ENCODE measurements at regions not wholly inside any gene's neighbourhood (a gene's known extent, or its start where the extent isn't known, plus 50 kb on each side); places are given as distances from the start of the nearest gene placed in this dataset.
A peak's percentile ranks its signal among the peaks of the same experiment; 100 is the strongest.

GRCh38 chr7:125599387-125599786, 669.8 kb upstream of the POT1 start:
- DNase-seq (ENCODE audit: low read depth in 2 of 3, low spot score in 2 of 3): no peak

DNA sequence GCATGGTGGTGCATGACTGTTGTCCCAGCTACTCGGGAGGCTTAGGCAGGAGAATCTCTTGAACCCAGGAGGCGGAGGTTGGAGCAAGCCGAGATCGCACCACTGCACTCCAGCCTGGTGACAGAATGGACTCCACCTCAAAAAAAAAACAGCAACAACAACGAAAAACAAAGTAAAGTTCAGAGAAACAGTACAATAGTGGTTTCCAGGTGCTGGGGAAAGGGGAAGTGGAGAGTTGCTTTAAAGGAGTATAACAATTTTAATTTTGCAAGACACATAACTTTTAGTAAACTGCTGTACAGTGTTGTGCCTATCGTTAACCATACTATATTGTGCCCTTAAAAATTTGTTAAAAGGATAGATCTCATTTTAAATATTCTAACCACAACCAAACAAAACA, 662.7 kb upstream of the POT1 start:
- DNase-seq (ENCODE audit: low read depth in 2 of 3, low spot score in 2 of 3): peak in 1 of 3 donors; percentile 42

DNA sequence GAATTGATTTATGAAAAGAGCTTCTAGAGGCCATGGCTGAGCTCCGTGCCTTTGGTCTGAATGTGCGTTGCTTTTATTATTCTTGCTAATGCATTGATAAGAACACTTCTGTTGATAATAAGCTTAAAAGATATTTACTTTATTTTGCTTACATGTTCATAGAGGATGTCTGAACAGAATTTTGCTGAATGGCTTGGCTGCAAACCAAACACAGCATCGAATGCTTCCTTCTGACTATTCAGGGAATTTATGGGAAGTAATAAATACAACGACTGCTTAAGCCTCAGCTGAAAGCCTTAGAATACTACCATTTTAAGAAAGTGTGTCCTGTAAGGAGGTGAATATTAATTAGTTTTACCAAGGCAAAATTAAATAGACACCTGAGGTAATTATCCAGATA, 643.5 kb upstream of the POT1 start:
- no peak for DNase-seq (ENCODE audit: low read depth in 2 of 3, low spot score in 2 of 3)

DNA sequence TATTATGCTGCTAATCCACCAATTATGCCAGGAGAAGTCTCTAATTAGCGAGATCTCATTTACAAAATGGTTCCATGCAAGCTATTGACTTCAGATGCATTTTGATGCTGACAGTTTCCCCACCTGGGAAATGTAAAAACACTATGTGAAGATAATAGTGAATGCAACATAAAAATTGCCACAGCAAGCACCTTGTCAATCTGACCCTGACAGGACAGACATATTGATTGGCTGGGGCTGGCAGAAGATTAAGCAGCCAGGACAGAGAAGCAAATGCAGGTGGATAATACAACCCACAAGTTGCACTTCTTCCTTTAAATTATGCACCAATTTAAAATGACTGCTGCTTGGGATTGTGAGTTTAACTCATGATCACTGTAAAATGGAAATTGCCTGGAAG, 642.8 kb upstream of the POT1 start:
- no peak for DNase-seq (ENCODE audit: low read depth in 2 of 3, low spot score in 2 of 3)

- DNase-seq (ENCODE audit: low read depth in 2 of 3, low spot score in 2 of 3): no peak
Observed at GRCh38 chr7:125568799-125569198, 639.2 kb upstream of the POT1 start.

- DNase-seq (ENCODE audit: low read depth in 2 of 3, low spot score in 2 of 3): no peak
Observed at GRCh38 chr7:125567686-125568085, 638.1 kb upstream of the POT1 start.

DNA sequence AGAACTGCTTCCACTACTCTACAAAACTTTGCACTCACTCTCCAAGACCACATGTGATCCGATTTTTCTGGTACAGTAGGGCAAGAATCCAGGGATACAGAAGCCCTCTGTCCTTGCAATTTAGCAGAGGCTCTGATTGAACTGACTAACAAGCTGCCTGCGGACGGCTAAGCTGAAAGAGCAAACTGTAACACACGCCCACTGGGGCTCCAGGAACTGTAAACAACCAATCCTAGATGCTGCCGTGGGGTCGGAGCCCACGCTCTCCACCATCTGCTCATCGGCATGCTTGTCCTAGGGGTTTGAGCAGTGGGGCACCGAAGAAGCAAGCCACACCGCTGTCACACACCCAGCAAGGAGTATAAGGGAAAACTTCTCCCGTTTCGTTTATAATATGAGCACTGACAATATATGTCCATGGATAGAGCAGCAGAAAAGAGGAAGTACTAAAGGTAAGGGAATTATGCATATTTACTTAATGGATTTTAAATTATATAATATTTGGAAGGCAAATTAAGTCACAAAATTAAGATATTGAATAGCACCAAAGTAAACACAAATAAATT, 634.4 kb upstream of the POT1 start:
- DNase-seq (ENCODE audit: low read depth in 2 of 3, low spot score in 2 of 3): no peak

- no peak for DNase-seq (ENCODE audit: low read depth in 2 of 3, low spot score in 2 of 3)
Observed at GRCh38 chr7:125563557-125563956, 633.9 kb upstream of the POT1 start.

DNA sequence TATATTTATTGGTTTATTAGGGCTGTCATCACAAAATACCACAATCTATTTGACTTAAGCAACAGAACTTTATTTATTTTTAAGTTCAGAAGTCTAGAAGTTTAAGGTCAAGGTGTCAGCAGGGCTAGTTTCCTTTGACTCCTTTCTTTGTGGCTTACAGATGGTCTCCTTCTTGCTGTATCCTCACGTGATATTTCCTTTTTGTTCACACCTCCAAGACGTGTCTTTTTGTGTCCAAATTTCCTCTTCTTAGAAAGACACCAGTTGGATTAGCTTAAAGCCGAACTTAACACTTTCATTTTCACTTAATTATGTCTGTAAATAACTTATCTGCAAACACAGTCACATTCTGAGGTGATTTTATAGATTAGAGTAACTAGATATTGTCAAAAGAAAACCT, 631.4 kb upstream of the POT1 start:
- DNase-seq (ENCODE audit: low read depth in 2 of 3, low spot score in 2 of 3): peak in 2 of 3 donors; percentile 6 to 43

- DNase-seq (ENCODE audit: low read depth in 2 of 3, low spot score in 2 of 3): peak in 1 of 3 donors; percentile 55
Observed at GRCh38 chr7:125559921-125560320, 630.3 kb upstream of the POT1 start.

DNA sequence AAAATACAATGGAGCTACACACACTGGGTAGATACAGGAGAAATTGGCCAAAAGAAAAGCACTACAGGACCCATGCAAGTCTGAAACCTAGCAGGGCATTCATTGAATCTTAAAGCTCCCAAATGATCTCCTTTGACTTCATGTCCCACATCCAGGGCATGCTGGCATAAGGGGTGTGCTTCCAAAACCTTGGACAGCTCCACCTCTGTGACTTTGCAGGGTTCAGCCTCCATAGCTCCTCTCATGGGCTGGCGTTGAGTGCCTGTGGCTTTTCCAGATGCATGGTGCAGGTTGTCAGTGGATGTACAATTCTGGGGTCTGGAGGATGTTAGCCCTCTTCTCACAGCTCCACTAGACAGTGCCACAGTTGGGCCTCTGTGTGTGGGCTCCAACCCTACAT, 626.3 kb upstream of the POT1 start:
- DNase-seq (ENCODE audit: low read depth in 2 of 3, low spot score in 2 of 3): peak in 1 of 3 donors; percentile 2

GRCh38 chr7:125551008-125551407, 621.4 kb upstream of the POT1 start:
- no peak for DNase-seq (ENCODE audit: low read depth in 2 of 3, low spot score in 2 of 3)

- no peak for DNase-seq (ENCODE audit: low read depth in 2 of 3, low spot score in 2 of 3)
Observed at GRCh38 chr7:125547505-125547904, 617.9 kb upstream of the POT1 start.

DNA sequence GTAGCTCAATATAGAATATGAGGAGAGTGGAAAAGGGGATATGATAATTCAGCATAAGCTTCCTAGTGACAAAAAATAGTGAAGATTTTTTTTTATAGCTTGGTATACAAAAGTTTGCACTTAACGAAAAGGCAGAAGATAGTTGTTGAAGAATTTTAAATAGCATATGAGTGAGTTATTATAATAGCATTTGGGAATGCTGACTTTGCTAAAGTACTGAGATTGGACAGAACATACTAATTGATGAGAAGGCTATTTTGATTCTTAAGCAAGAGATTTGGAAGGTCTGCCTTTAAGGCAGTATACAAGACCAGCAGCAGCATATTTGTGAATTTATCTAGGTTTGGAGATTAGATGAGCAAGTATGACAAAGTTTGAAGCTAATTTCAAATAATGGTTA, 600.9 kb upstream of the POT1 start:
- DNase-seq (ENCODE audit: low read depth in 2 of 3, low spot score in 2 of 3): no peak

GRCh38 chr7:125529249-125529648, 599.6 kb upstream of the POT1 start:
- no peak for DNase-seq (ENCODE audit: low read depth in 2 of 3, low spot score in 2 of 3)

GRCh38 chr7:125526958-125527357, 597.3 kb upstream of the POT1 start:
- no peak for DNase-seq (ENCODE audit: low read depth in 2 of 3, low spot score in 2 of 3)

DNA sequence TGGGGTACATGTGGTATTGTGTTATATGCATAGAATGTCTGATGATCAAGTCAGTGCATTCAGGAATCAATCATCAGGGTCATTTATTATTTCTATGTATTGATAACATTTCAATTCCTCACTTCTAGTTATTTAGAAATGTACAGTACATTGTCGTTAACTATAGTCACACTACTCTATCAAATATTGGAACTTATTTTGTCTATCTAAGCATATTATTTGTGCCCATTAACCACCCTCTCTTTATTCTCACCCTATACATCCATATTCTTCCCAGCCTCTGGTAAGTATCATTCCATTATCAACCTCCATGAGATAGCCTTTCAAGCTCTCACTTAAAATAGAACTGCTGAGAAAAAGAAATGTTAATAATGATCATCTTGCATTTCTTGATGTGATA, 596.5 kb upstream of the POT1 start:
- no peak for DNase-seq (ENCODE audit: low read depth in 2 of 3, low spot score in 2 of 3)

- no peak for DNase-seq (ENCODE audit: low read depth in 2 of 3, low spot score in 2 of 3)
Observed at GRCh38 chr7:125516194-125516593, 586.6 kb upstream of the POT1 start.

GRCh38 chr7:125512373-125512772, 582.7 kb upstream of the POT1 start:
- no peak for DNase-seq (ENCODE audit: low read depth in 2 of 3, low spot score in 2 of 3)

- no peak for DNase-seq (ENCODE audit: low read depth in 2 of 3, low spot score in 2 of 3)
Observed at GRCh38 chr7:125511310-125511709, 581.7 kb upstream of the POT1 start.

DNA sequence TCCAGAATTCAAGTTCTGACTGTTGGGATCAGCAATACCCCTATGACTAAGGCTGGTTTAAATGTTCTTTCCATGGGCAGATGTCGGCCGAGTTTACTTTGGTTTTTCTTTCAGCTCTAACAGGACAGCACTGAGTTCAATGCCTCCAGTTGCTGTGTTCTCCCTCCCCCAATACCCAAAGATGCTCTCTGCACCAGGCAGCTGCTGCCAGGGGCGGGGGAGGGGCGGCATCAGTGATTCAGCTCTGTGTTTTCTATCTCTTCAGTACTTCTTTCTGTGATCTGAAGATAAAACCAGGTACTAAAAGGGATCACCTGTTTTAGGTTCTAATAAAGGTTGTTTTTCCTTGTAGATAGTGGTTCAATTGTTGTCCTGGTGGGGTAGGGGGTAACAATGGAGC, 576.7 kb upstream of the POT1 start:
- DNase-seq (ENCODE audit: low read depth in 2 of 3, low spot score in 2 of 3): no peak

DNA sequence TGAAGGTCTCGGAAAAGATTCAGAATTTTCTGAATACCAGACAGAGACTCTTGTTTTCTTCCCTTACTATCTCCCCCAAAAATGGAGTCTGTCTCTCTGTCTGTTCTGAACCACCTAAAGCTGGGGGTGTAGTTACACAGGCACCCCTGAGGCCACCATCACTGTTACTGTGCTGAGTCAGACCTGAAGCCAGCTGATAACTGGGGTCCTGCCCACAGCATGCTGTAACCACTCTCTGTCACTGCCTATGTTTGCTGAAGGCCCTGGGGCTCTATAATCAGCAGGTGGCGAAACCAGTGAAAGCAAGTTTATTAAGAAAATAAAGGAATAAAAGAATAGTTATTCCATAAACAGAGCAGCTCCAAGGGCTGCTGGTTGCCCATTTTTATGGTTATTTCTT, 575.2 kb upstream of the POT1 start:
- DNase-seq (ENCODE audit: low read depth in 2 of 3, low spot score in 2 of 3): no peak

- DNase-seq (ENCODE audit: low read depth in 2 of 3, low spot score in 2 of 3): no peak
Observed at GRCh38 chr7:125495997-125496396, 566.4 kb upstream of the POT1 start.

Data from hematopoietic multipotent progenitor cell (in vitro differentiated cells).